ENCODE measurements at regions not wholly inside any gene's neighbourhood (a gene's known extent, or its start where the extent isn't known, plus 50 kb on each side); places are given as distances from the start of the nearest gene placed in this dataset.

DNA sequence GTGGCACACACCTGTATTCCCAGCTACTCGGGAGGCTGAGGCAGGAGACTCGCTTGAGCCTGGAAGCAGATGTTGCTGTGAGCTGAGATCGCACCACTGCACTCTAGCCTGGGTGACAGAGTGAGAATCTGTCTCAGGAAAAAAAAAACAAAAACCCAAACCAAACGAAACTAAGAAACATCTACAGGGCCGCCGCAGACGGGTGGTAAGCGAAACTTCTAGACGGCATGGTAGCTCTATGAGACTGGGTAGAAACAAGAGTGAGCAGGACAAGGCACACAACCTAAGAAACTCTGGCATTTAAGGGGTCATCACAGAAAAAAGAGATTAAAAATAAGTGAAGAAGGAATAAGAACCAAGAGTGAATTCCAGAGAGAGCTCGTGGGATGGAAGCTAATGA, 454.8 kb upstream of the KLF4 start:
- no peak for ATAC-seq

GRCh38 chr9:107943901-107944300, 454.3 kb upstream of the KLF4 start:
- DNase-seq: no peak
- Histone ChIP-seq H3K9me3 (no peaks in the 10 kb centered on the region), H3K4me3 (no peak overlapping the region), H3K27me3 (no peaks in the 10 kb centered on the region), H3K36me3 (no peaks in the 10 kb centered on the region), H3K27ac (no peak overlapping the region), H3K4me1 (no peaks in the 10 kb centered on the region)
- TF ChIP-seq, protein P1, sequence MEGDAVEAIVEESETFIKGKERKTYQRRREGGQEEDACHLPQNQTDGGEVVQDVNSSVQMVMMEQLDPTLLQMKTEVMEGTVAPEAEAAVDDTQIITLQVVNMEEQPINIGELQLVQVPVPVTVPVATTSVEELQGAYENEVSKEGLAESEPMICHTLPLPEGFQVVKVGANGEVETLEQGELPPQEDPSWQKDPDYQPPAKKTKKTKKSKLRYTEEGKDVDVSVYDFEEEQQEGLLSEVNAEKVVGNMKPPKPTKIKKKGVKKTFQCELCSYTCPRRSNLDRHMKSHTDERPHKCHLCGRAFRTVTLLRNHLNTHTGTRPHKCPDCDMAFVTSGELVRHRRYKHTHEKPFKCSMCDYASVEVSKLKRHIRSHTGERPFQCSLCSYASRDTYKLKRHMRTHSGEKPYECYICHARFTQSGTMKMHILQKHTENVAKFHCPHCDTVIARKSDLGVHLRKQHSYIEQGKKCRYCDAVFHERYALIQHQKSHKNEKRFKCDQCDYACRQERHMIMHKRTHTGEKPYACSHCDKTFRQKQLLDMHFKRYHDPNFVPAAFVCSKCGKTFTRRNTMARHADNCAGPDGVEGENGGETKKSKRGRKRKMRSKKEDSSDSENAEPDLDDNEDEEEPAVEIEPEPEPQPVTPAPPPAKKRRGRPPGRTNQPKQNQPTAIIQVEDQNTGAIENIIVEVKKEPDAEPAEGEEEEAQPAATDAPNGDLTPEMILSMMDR (IDR thresholded peaks at IDR 0.05): no peak
- no peak for TF ChIP-seq POLR2A (IDR thresholded peaks at IDR 0.05)
- WGBS (ENCODE audit: insufficient coverage, low coverage, low lambda C conversion rate, missing lambda C conversion rate): 68% methylated on average over 3 of the region's 3 CpGs
- intact Hi-C loops (cut with DNase I): no loop called here
- ATAC-seq: no peak

More for the DNA sequence above, 454.8 kb upstream of the KLF4 start:
- H3K4me1 ChIP-seq: no peaks in the 10 kb centered on the region
- H3K36me3 ChIP-seq: no peaks in the 10 kb centered on the region
- no peaks in the 10 kb centered on the region for H3K27me3 ChIP-seq
- H3K4me3 ChIP-seq: no peak overlapping the region
- no peak for DNase-seq
- H3K9me3 ChIP-seq: no peaks in the 10 kb centered on the region
- no peak for TF ChIP-seq POLR2A (IDR thresholded peaks at IDR 0.05)
- TF ChIP-seq, protein P1 (IDR thresholded peaks at IDR 0.05): no peak
- no peak overlapping the region for H3K27ac ChIP-seq
- intact Hi-C loops (cut with DNase I): no loop called here
- 90% methylated on average over 10 of the region's 10 CpGs for WGBS (ENCODE audit: insufficient coverage, low coverage, low lambda C conversion rate, missing lambda C conversion rate)

DNA sequence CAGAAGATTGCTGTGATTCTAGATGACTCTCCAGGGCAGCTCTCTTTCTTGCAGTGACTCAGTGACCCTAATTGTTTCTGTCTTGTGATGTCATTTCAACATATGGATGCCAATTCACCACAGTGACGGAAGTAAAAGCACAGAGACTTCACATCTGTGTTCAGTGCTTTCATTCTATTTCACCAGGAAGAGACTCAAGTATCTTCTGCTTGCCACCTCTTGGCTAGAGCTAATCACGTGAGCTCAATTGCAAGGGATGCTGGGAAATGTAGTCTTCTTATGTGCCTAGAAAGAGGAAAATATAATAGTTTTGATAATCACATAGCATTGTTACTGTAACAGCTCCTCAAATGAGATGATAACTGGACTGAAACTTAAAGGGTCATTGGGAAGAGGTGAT, 453.3 kb upstream of the KLF4 start:
- Histone ChIP-seq H3K4me3 (no peak overlapping the region), H3K27me3 (no peaks in the 10 kb centered on the region), H3K4me1 (no peaks in the 10 kb centered on the region), H3K9me3 (no peaks in the 10 kb centered on the region), H3K27ac (no peak overlapping the region), H3K36me3 (no peaks in the 10 kb centered on the region)
- TF ChIP-seq, protein P1 (IDR thresholded peaks at IDR 0.05): no peak
- no peak for TF ChIP-seq POLR2A (IDR thresholded peaks at IDR 0.05)
- 50% methylated on average over 2 of the region's 2 CpGs for WGBS (ENCODE audit: insufficient coverage, low coverage, low lambda C conversion rate, missing lambda C conversion rate)
- ATAC-seq: no peak
- no peak for DNase-seq
- intact Hi-C loops (cut with DNase I): no loop called here

- intact Hi-C loops (cut with DNase I): no loop called here
- no peaks in the 10 kb centered on the region for H3K4me1 ChIP-seq
- H3K27me3 ChIP-seq: no peaks in the 10 kb centered on the region
- no peaks in the 10 kb centered on the region for H3K36me3 ChIP-seq
- ATAC-seq: no peak
- TF ChIP-seq, protein P1 (IDR thresholded peaks at IDR 0.05): no peak
- TF ChIP-seq POLR2A (IDR thresholded peaks at IDR 0.05): no peak
- 60% methylated on average over 1 of the region's 1 CpG for WGBS (ENCODE audit: insufficient coverage, low coverage, low lambda C conversion rate, missing lambda C conversion rate)
- H3K4me3 ChIP-seq: no peak overlapping the region
- H3K27ac ChIP-seq: no peak overlapping the region
- no peak for DNase-seq
- H3K9me3 ChIP-seq: no peaks in the 10 kb centered on the region
Observed at GRCh38 chr9:107942291-107942690, 452.7 kb upstream of the KLF4 start.

All from right lobe of liver (tissue), 6 donors.